GM12878 (cell line): ENCODE measurements at regions not wholly inside any gene's neighbourhood (a gene's known extent, or its start where the extent isn't known, plus 50 kb on each side); places are given as distances from the start of the nearest gene placed in this dataset.

Source experiments
- ATAC-seq: fragments of 200-7000 bp; cut with Tn5 transposase; 3 replicates; pipeline ENCODE4 v1.9.1; 2020; ENCODE audit warnings: mild to moderate bottlenecking, moderate library complexity
- BruUV-seq: library from RNA; stranded (reverse); fragments of 400-500 nt; replicated peaks from 2 replicates; lab custom pipeline; 2021; lab: Mats Ljungman, UMichigan
- CTCF ChIA-PET: fragments of 300-600 bp; sonication (Branson Sonifier 250); formaldehyde crosslinking; extraction: SDS; loops from one replicate; lab custom pipeline; 2021; ENCODE audit warnings: inconsistent platforms; lab: Yijun Ruan, JAX
- POLR2A ChIA-PET: fragments of 350-600 bp; formaldehyde crosslinking; extraction: SDS; loops from one replicate; lab custom pipeline; 2021; ENCODE audit warnings: inconsistent platforms; lab: Charles Lee
- RAD21 ChIA-PET: fragments of 300-600 bp; sonication (Branson Sonifier 250); formaldehyde crosslinking; loops from one replicate; lab custom pipeline; 2023; ENCODE audit warnings: antibody characterized with exemption; ENCODE audit not compliant: unreplicated experiment; lab: Charles Lee
- SMC1A ChIA-PET: fragments of 300-600 bp; sonication (Branson Sonifier 250); formaldehyde crosslinking; loops from one replicate; lab custom pipeline; 2023; ENCODE audit not compliant: unreplicated experiment, uncharacterized antibody; lab: Charles Lee
- DNase-seq: peaks from one replicate; pipeline ENCODE4 v3.0.0-alpha.2; 2011; ENCODE audit warnings: low read depth, low spot score
- FAIRE-seq: peaks from 3 replicates; lab custom pipeline; 2011; peaks lifted over from hg19 to GRCh38; lab: Jason Lieb, UNC
- H2AFZ ChIP-seq: 2 replicates; pipeline ENCODE4 v1.6.0; 2011; ENCODE audit warnings: low read depth, low read length, control low read depth; ENCODE audit not compliant: control insufficient read depth
- H3K27ac ChIP-seq: 2 replicates; pipeline ENCODE4 v1.5.1; 2011; ENCODE audit warnings: control low read depth; ENCODE audit not compliant: control insufficient read depth, insufficient read depth
- H3K27me3 ChIP-seq, 2 experiments: replicated peaks in 1 of 2; 2 replicates each; pipeline versions ENCODE4 v1.6.0 to v1.6.1; 2011; ENCODE audit warnings: low read length in 1 of 2; ENCODE audit not compliant: control insufficient read depth in 2 of 2, insufficient read depth in 2 of 2
- H3K36me3 ChIP-seq, 2 experiments: 2 replicates each; pipeline ENCODE4 v1.5.1; 2011; ENCODE audit warnings: low read length in 1 of 2; ENCODE audit not compliant: control insufficient read depth in 2 of 2, insufficient read depth in 2 of 2
- H3K4me1 ChIP-seq: 2 replicates; pipeline ENCODE4 v1.6.1; 2011; ENCODE audit warnings: mild to moderate bottlenecking, low read length, moderate library complexity, mixed read lengths; ENCODE audit not compliant: control insufficient read depth, insufficient read depth
- H3K4me2 ChIP-seq: 2 replicates; pipeline ENCODE4 v1.6.0; 2011; ENCODE audit warnings: control low read depth; ENCODE audit not compliant: control insufficient read depth, insufficient read depth
- H3K4me3 ChIP-seq: fragments of 200-600 bp; sonication (generic); 2 replicates; pipeline ENCODE4 v1.5.1; 2016
- H3K79me2 ChIP-seq: 2 replicates; pipeline ENCODE4 v1.6.0; 2011; ENCODE audit warnings: low read length; ENCODE audit not compliant: control insufficient read depth, insufficient read depth
- H3K9ac ChIP-seq: 2 replicates; pipeline ENCODE4 v1.8.0; 2011; ENCODE audit warnings: low read length, control low read depth, mixed read lengths; ENCODE audit not compliant: control insufficient read depth, insufficient read depth
- H3K9me3 ChIP-seq: replicated peaks from 3 replicates; pipeline ENCODE4 v1.5.1; 2011; ENCODE audit warnings: mild to moderate bottlenecking, low read length; ENCODE audit not compliant: control insufficient read depth, insufficient read depth
- H4K20me1 ChIP-seq: 2 replicates; pipeline ENCODE4 v1.6.0; 2011; ENCODE audit not compliant: control insufficient read depth, insufficient read depth
- BHLHE40 ChIP-seq, 2 experiments: fragments of 450-650 bp in 1 of 2; IDR thresholded peaks; 2 replicates each; pipeline ENCODE4 v1.6.1; 2011 to 2017; ENCODE audit warnings: low read depth in 2 of 2, borderline replicate concordance in 1 of 2, improper control_type of control experiment in 1 of 2, low read length in 1 of 2, mild to moderate bottlenecking in 1 of 2
- CEBPZ ChIP-seq: fragments of 150-350 bp; IDR thresholded peaks from 2 replicates; pipeline ENCODE4 v1.6.1; 2016; ENCODE audit warnings: low read depth, low read length
- CTCF ChIP-seq, 3 experiments: IDR thresholded peaks in 2 of 3; conservative IDR thresholded peaks in 1 of 3; 2 replicates each; pipeline ENCODE4 v1.5.1; 2011; ENCODE audit warnings: low read depth in 3 of 3, low read length in 3 of 3, mild to moderate bottlenecking in 3 of 3, control low read depth in 2 of 3, moderate library complexity in 2 of 3, inconsistent platforms in 1 of 3, mixed read lengths in 1 of 3; ENCODE audit not compliant: control insufficient read depth in 2 of 3, insufficient read depth in 1 of 3; ENCODE audit errors: extremely low read depth in 1 of 3
- DPF2 ChIP-seq: fragments of 450-650 bp; IDR thresholded peaks from 2 replicates; pipeline ENCODE4 v1.6.1; 2017; ENCODE audit warnings: mild to moderate bottlenecking
- FOXM1 ChIP-seq: IDR thresholded peaks from 2 replicates; pipeline ENCODE4 v1.6.1; 2012; ENCODE audit warnings: low read depth, mild to moderate bottlenecking, inconsistent platforms, low read length, moderate library complexity
- IRF4 ChIP-seq: IDR thresholded peaks from 2 replicates; pipeline ENCODE4 v1.6.1; 2011; ENCODE audit warnings: low read depth, low read length
- LARP7 ChIP-seq: fragments of 450-650 bp; IDR thresholded peaks from 2 replicates; pipeline ENCODE4 v1.6.1; 2017; ENCODE audit warnings: mild to moderate bottlenecking
- MLLT1 ChIP-seq: fragments of 450-650 bp; IDR thresholded peaks from 2 replicates; pipeline ENCODE4 v1.6.1; 2016; ENCODE audit warnings: mild to moderate bottlenecking
- MTA2 ChIP-seq: fragments of 450-650 bp; IDR thresholded peaks from 2 replicates; pipeline ENCODE4 v1.6.1; 2016; ENCODE audit warnings: low read depth, mild to moderate bottlenecking, moderate library complexity
- NBN ChIP-seq: fragments of 450-650 bp; IDR thresholded peaks from 2 replicates; pipeline ENCODE4 v1.6.1; 2016
- NR2F1 ChIP-seq: fragments of 450-650 bp; conservative IDR thresholded peaks from 2 replicates; pipeline ENCODE4 v1.6.1; 2017; ENCODE audit warnings: mild to moderate bottlenecking
- POLR2AphosphoS2 ChIP-seq: IDR thresholded peaks from 2 replicates; pipeline ENCODE4 v1.6.1; 2011; ENCODE audit warnings: low read depth, mild to moderate bottlenecking, low read length, improper control_type of control experiment, moderate library complexity
- RELB ChIP-seq: fragments of 450-650 bp; IDR thresholded peaks from 2 replicates; pipeline ENCODE4 v1.6.1; 2017; ENCODE audit warnings: low read depth, mild to moderate bottlenecking, moderate library complexity
- RUNX3 ChIP-seq: IDR thresholded peaks from 2 replicates; pipeline ENCODE4 v1.6.1; 2012; ENCODE audit warnings: low read length, inconsistent platforms
- SREBF2 ChIP-seq: IDR thresholded peaks from 2 replicates; pipeline ENCODE4 v1.6.1; 2012; ENCODE audit warnings: mild to moderate bottlenecking, low read length
- WGBS: methylation state at CpG from one replicate; pipeline ENCODE4 v1.1.6; 2016; ENCODE audit warnings: low lambda C conversion rate; ENCODE audit not compliant: insufficient replicate concordance, insufficient coverage; ENCODE audit errors: missing lambda C conversion rate; 5-methylcytosine and 5-hydroxymethylcytosine counted together
- in situ Hi-C: fragments of 300-500 bp; cut with MboI; formaldehyde crosslinking; loops from 9 replicates; pipeline ENCODE4 v1.14.3; 2018; ENCODE audit warnings: mixed read lengths
- intact Hi-C: fragments of 100-400 bp; cut with micrococcal nuclease; formaldehyde crosslinking; loops from one replicate; pipeline ENCODE4 v1.14.2; 2022; ENCODE audit not compliant: unreplicated experiment

GRCh38 chr15:38652998-38653397 lies 88.4 kb upstream of the RASGRP1 start:
- ChIA-PET POLR2A (interaction anchor here (0.7 to 20.1 kb wide), 11 partner anchors 9 to 98 kb away, joined by 3 to 367 read pairs (median 12); partner anchors contain the start of gene RASGRP1), SMC1A (interaction anchor here (1.0 to 47.0 kb wide), 12 partner anchors 8 to 146 kb away, joined by 3 to 1803 read pairs (median 8); partner anchors contain the start of gene RASGRP1), CTCF (interaction anchor here (1.0 to 9.8 kb wide), 13 partner anchors 10 to 212 kb away, joined by 3 to 188 read pairs (median 18); partner anchors contain the start of gene RASGRP1), RAD21 (interaction anchor here (0.6 to 22.0 kb wide), 11 partner anchors 17 to 213 kb away, joined by 3 to 737 read pairs (median 6); partner anchors contain the start of gene RASGRP1)
- DNase-seq (no peak), FAIRE-seq (no peak), ATAC-seq (peak; percentile 48)
- H3K4me1 ChIP-seq = peaks cover 23% of the 10 kb centered on the region
- H3K79me2 ChIP-seq = no peaks in the 10 kb centered on the region
- intact Hi-C loops = no loop called here
- H4K20me1 ChIP-seq = no peaks in the 10 kb centered on the region
- H3K27me3 ChIP-seq = no peaks in the 10 kb centered on the region
- no TSS peak for BruUV-seq
- no peak overlapping the region; the same call in 1 of the 2 replicates for H2AFZ ChIP-seq
- no peak overlapping the region for H3K4me2 ChIP-seq
- no peak overlapping the region for H3K9ac ChIP-seq
- no peak overlapping the region for H3K4me3 ChIP-seq
- H3K36me3 ChIP-seq = no peaks in the 10 kb centered on the region
- in situ Hi-C loops = no loop called here
- no peak overlapping the region for H3K27ac ChIP-seq
- H3K9me3 ChIP-seq = no peaks in the 10 kb centered on the region; the same call in 1 of the 3 replicates
- WGBS = 27% methylated on average over 6 of the region's 6 CpGs
- TF ChIP-seq FOXM1 (no peak), MLLT1 (0 out of 2 replicates have a peak, but pooled peaks have one; percentile 15), MTA2 (0 out of 2 replicates have a peak, but pooled peaks have one; percentile 41), IRF4 (no peak), LARP7 (0 out of 2 replicates have a peak, but pooled peaks have one; percentile 7), CTCF (IDR thresholded peaks at IDR 0.05 in 2 of 3, conservative IDR thresholded peaks at IDR 0.05 in 1 of 3; ENCODE audit: control insufficient read depth in 2 of 3, extremely low read depth in 1 of 3, insufficient read depth in 1 of 3, low read depth in 3 of 3, low read length in 3 of 3) (0 out of 6 replicates have a peak, but pooled peaks of 1 of the 3 experiments have one; percentile 6), BHLHE40 (IDR thresholded peaks at IDR 0.05; ENCODE audit: borderline replicate concordance in 1 of 2, low read depth in 2 of 2, low read length in 1 of 2) (peak in 1 of 2 experiments; percentile 49; a peak in 1 of 4 replicates), RUNX3 (peak; percentile 80), NR2F1 (peak; percentile 94), DPF2 (0 out of 2 replicates have a peak, but pooled peaks have one; percentile 9), NBN (0 out of 2 replicates have a peak, but pooled peaks have one; percentile 20), SREBF2 (no peak), CEBPZ (no peak), RELB (peak; percentile 27; the same call in 1 of the 2 replicates), POLR2AphosphoS2 (no peak)
